Body of pancreas (tissue), 4 donors: ENCODE measurements at regions not wholly inside any gene's neighbourhood (a gene's known extent, or its start where the extent isn't known, plus 50 kb on each side); places are given as distances from the start of the nearest gene placed in this dataset.

Experiments
- POLR2A ChIP-seq, 3 donors: fragments of 450-650 bp; IDR thresholded peaks; one replicate each; pipeline ENCODE4 v1.6.1; 2016; ENCODE audit warnings: antibody characterized with exemption in 3 of 3, mild to moderate bottlenecking in 2 of 3
- TF ChIP-seq, protein P1 (sequence below), 7 experiments: fragments of 450-650 bp in 4 of 7; fragments of 200-600 bp in 3 of 7; sonication (generic) in 3 of 7; IDR thresholded peaks; one replicate each; pipeline ENCODE4 v1.5.1; 2016 to 2019; ENCODE audit warnings: antibody characterized with exemption in 7 of 7

DNA sequence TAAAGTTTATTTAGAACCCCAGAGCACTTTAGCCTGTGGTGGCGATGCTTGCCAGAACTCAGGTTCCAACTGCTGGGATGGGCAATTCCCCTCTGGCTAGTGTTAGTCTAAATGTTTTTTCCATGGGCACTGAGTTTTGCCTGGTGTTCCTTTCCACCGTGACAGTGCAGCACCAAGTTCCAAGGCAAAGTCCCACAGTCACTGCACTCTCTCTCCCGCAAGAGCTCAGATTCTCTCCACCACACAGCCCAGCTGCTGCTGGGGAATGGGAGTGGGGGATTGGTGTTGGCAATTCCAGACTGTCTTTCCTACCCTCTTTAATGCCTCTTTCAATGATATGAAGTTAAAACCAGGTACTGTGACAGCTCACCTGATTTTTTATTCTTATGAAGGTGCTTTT, 247.6 kb downstream of the ALDH8A1 start:
- TF ChIP-seq, protein P1, sequence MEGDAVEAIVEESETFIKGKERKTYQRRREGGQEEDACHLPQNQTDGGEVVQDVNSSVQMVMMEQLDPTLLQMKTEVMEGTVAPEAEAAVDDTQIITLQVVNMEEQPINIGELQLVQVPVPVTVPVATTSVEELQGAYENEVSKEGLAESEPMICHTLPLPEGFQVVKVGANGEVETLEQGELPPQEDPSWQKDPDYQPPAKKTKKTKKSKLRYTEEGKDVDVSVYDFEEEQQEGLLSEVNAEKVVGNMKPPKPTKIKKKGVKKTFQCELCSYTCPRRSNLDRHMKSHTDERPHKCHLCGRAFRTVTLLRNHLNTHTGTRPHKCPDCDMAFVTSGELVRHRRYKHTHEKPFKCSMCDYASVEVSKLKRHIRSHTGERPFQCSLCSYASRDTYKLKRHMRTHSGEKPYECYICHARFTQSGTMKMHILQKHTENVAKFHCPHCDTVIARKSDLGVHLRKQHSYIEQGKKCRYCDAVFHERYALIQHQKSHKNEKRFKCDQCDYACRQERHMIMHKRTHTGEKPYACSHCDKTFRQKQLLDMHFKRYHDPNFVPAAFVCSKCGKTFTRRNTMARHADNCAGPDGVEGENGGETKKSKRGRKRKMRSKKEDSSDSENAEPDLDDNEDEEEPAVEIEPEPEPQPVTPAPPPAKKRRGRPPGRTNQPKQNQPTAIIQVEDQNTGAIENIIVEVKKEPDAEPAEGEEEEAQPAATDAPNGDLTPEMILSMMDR (IDR thresholded peaks at IDR 0.05) = no peak
- TF ChIP-seq POLR2A (IDR thresholded peaks at IDR 0.05) = no peak
